Heart left ventricle (tissue), 16 donors: ENCODE measurements at regions not wholly inside any gene's neighbourhood (a gene's known extent, or its start where the extent isn't known, plus 50 kb on each side); places are given as distances from the start of the nearest gene placed in this dataset.

Source experiments
- ATAC-seq, 4 donors: fragments of 200-7000 bp; cut with Tn5 transposase; one replicate each; pipeline ENCODE4 v1.9.1; 2020 to 2022; ENCODE audit warnings: moderate library complexity in 4 of 4, mild to moderate bottlenecking in 3 of 4, moderate number of reproducible peaks in 1 of 4
- DNase-seq, 5 donors: peaks; one replicate each; pipeline ENCODE4 v3.0.0-alpha.2; 2020
- H3K27ac ChIP-seq, 12 donors: fragments of 200-600 bp; sonication (generic) in 4 of 12; one replicate each; pipeline versions ENCODE4 v1.5.0 to v1.8.0; 2016 to 2022; ENCODE audit warnings: mild to moderate bottlenecking in 2 of 12
- H3K27me3 ChIP-seq, 9 donors: fragments of 200-600 bp; sonication (generic) in 2 of 9; one replicate each; pipeline versions ENCODE4 v1.5.1 to v1.8.0; 2016 to 2022; ENCODE audit warnings: mild to moderate bottlenecking in 3 of 9
- H3K36me3 ChIP-seq, 9 donors: fragments of 200-600 bp; sonication (generic) in 2 of 9; one replicate each; pipeline versions ENCODE4 v1.5.0 to v1.8.0; 2018 to 2022; ENCODE audit warnings: mild to moderate bottlenecking in 2 of 9
- H3K4me1 ChIP-seq, 12 donors: fragments of 200-600 bp; sonication (generic) in 4 of 12; one replicate each; pipeline versions ENCODE4 v1.5.0 to v1.8.0; 2016 to 2022; ENCODE audit warnings: mild to moderate bottlenecking in 3 of 12
- H3K4me3 ChIP-seq, 12 donors: fragments of 200-600 bp; sonication (generic) in 4 of 12; one replicate each; pipeline versions ENCODE4 v1.5.0 to v1.8.0; 2017 to 2022; ENCODE audit warnings: mild to moderate bottlenecking in 9 of 12, moderate library complexity in 4 of 12
- H3K9me3 ChIP-seq, 12 donors: fragments of 200-600 bp; sonication (generic) in 4 of 12; one replicate each; pipeline versions ENCODE4 v1.5.0 to v1.8.0; 2016 to 2022; ENCODE audit warnings: mild to moderate bottlenecking in 1 of 12
- CTCF ChIP-seq, 12 donors: fragments of 200-600 bp; sonication (generic) in 4 of 12; IDR thresholded peaks; one replicate each; pipeline versions ENCODE4 v1.5.0 to v1.8.0; 2018 to 2022; ENCODE audit warnings: antibody characterized with exemption in 12 of 12, mild to moderate bottlenecking in 5 of 12
- POLR2A ChIP-seq, 2 donors: fragments of 450-650 bp; IDR thresholded peaks; one replicate each; pipeline ENCODE4 v1.6.1; 2017; ENCODE audit warnings: antibody characterized with exemption in 2 of 2, mild to moderate bottlenecking in 2 of 2, moderate library complexity in 2 of 2
- WGBS, 4 donors: extraction: QIAGEN DNeasy Blood & Tissue Kit in 2 of 4; methylation state at CpG; one replicate each; pipeline versions ENCODE4 v1.1.5 to v1.1.7; 2013 to 2018; 5-methylcytosine and 5-hydroxymethylcytosine counted together
- intact Hi-C, 10 donors: fragments of 100-400 bp; cut with DNase I; formaldehyde crosslinking; loops; one replicate each; pipeline versions ENCODE4 v1.11.1 to v1.14.2; 2022
- donor health status: ischemic (EF 13 %, LVEDD 7.1; RV severe dilation, severe dysfunction).
- donor health status: healthy with polysubstance abuse.
- donor health status: DM: no; HTN: yes; CAD: no.
- donor health status: DM: no; HTN: no; CAD: no.
- donor health status: ischemic (EF 25% LVEDD 6.9; RV normal size, moderate dysfunction).
- donor health status: ischemic (EF 25% LVEDD 5.7; RV mildly dilated, moderate dysfunction).
- donor health status: healthy.
- donor health status: DM: yes; HTN: yes; CAD: no.
- donor health status: ischemic (EF 35%, LVEDD 5.7; RV mildly dilated, moderate dysfunction).
- donor health status: nonischemic (EF 11% LVEDD 7.7; RV severe dilation, severe dysfunction).
- donor health status: DM: yes; HTN: yes; CAD: no.
- donor health status: PGD.
- donor health status: ischemic (EF 29% LVEDD 5.4; RV normal size, mild dysfunction).
- donor health status: nonischemic (EF 23%, LVEDD 6.1; RV moderate dilation, normal function).

- ATAC-seq (no peak), DNase-seq (no peak)
- Histone ChIP-seq H3K27ac (no peak overlapping the region), H3K36me3 (no peaks in the 10 kb centered on the region), H3K4me3 (no peak overlapping the region), H3K4me1 (no peaks in the 10 kb centered on the region), H3K27me3 (no peaks in the 10 kb centered on the region), H3K9me3 (peaks cover 0 to 11% (median 0%) of the 10 kb centered on the region in 12 donors)
- intact Hi-C loops = no loop called here
- TF ChIP-seq POLR2A (IDR thresholded peaks at IDR 0.05) (no peak), CTCF (IDR thresholded peaks at IDR 0.05) (no peak)
- 51 to 60% (median 52%) methylated on average over 4 to 5 of the region's 5 CpGs for WGBS, 4 donors
Observed at GRCh38 chr14:44820230-44820964, 141.3 kb downstream of the KLHL28 start.

- no peaks in the 10 kb centered on the region for H3K27me3 ChIP-seq
- no peak for ATAC-seq
- H3K4me3 ChIP-seq = no peak overlapping the region
- no peaks in the 10 kb centered on the region for H3K4me1 ChIP-seq
- intact Hi-C loops = no loop called here
- no peaks in the 10 kb centered on the region for H3K36me3 ChIP-seq
- WGBS, 4 donors = 73 to 83% (median 75%) methylated on average over 2 of the region's 2 CpGs
- TF ChIP-seq POLR2A (IDR thresholded peaks at IDR 0.05) = no peak
- no peak for TF ChIP-seq CTCF (IDR thresholded peaks at IDR 0.05)
- DNase-seq = no peak
- no peak overlapping the region for H3K27ac ChIP-seq
- no peaks in the 10 kb centered on the region for H3K9me3 ChIP-seq
Observed at GRCh38 chr14:44814196-44814595, 147.6 kb downstream of the KLHL28 start.

- Histone ChIP-seq H3K36me3 (no peaks in the 10 kb centered on the region), H3K4me1 (no peaks in the 10 kb centered on the region), H3K4me3 (no peak overlapping the region), H3K27me3 (no peaks in the 10 kb centered on the region), H3K9me3 (no peaks in the 10 kb centered on the region), H3K27ac (no peak overlapping the region)
- intact Hi-C loops = no loop called here
- 85 to 89% (median 88%) methylated on average over 10 of the region's 10 CpGs for WGBS, 4 donors
- DNase-seq (no peak), ATAC-seq (no peak)
- no peak for TF ChIP-seq CTCF (IDR thresholded peaks at IDR 0.05)
- TF ChIP-seq POLR2A (IDR thresholded peaks at IDR 0.05) = no peak
Observed at GRCh38 chr14:44812672-44813071, 149.1 kb downstream of the KLHL28 start.

- intact Hi-C loops = no loop called here
- Histone ChIP-seq H3K9me3 (no peaks in the 10 kb centered on the region), H3K27ac (no peak overlapping the region), H3K36me3 (no peaks in the 10 kb centered on the region), H3K27me3 (no peaks in the 10 kb centered on the region), H3K4me3 (no peak overlapping the region), H3K4me1 (no peaks in the 10 kb centered on the region)
- ATAC-seq (no peak), DNase-seq (no peak)
- TF ChIP-seq CTCF (IDR thresholded peaks at IDR 0.05) (no peak), POLR2A (IDR thresholded peaks at IDR 0.05) (no peak)
Observed at GRCh38 chr14:44804391-44804790, 157.4 kb downstream of the KLHL28 start.
